ENCODE measurements at regions not wholly inside any gene's neighbourhood (a gene's known extent, or its start where the extent isn't known, plus 50 kb on each side); places are given as distances from the start of the nearest gene placed in this dataset.

- TF ChIP-seq CTCF (conservative IDR thresholded peaks at IDR 0.05; ENCODE audit: low read depth, low read length) (no peak), MXI1 (IDR thresholded peaks at IDR 0.05; ENCODE audit: borderline replicate concordance, low read depth, low read length) (no peak), POLR2A (IDR thresholded peaks at IDR 0.05; ENCODE audit: low read depth, low read length) (no peak), MAZ (IDR thresholded peaks at IDR 0.05; ENCODE audit: borderline replicate concordance, low read depth, low read length) (no peak)
Measured at GRCh38 chr10:35743851-35744250, 101.8 kb upstream of the FZD8 start.

All from IMR-90 (cell line).